OCI-LY3 (cell line): ENCODE measurements at regions not wholly inside any gene's neighbourhood (a gene's known extent, or its start where the extent isn't known, plus 50 kb on each side); places are given as distances from the start of the nearest gene placed in this dataset.

Experiments
- CTCF ChIP-seq: fragments of 200-600, 300-600 bp; sonication (generic); IDR thresholded peaks from 2 replicates; pipeline ENCODE4 v1.5.1; 2014; ENCODE audit warnings: antibody characterized with exemption, low read length, low read depth
- EZH2phosphoT487 ChIP-seq: fragments of 200-600 bp; shearing (Covaris generic); IDR thresholded peaks from 2 replicates; pipeline ENCODE4 v1.6.1; 2018; ENCODE audit warnings: antibody characterized with exemption, mixed run types, low read depth

- TF ChIP-seq CTCF (no peak), EZH2phosphoT487 (no peak)
Measured at GRCh38 chr5:88364991-88365390, 96.3 kb upstream of the TMEM161B start.
